Skeletal muscle cell (primary cell): ENCODE measurements at regions not wholly inside any gene's neighbourhood (a gene's known extent, or its start where the extent isn't known, plus 50 kb on each side); places are given as distances from the start of the nearest gene placed in this dataset.

Experiments
- DNase-seq: peaks from one replicate; pipeline ENCODE4 v3.0.0-alpha.2; 2010; ENCODE audit warnings: low read depth
- H3K4me3 ChIP-seq: 2 replicates; pipeline ENCODE4 v1.5.1; 2011; ENCODE audit warnings: low read depth, mild to moderate bottlenecking, control low read depth, low read length, moderate library complexity

- H3K4me3 ChIP-seq: no peak overlapping the region
- no peak for DNase-seq
Observed at GRCh38 chr3:78516937-78517336, 1250.9 kb downstream of the ROBO1 start.

- no peak overlapping the region for H3K4me3 ChIP-seq
- no peak for DNase-seq
Observed at GRCh38 chr3:78517965-78518364, 1249.8 kb downstream of the ROBO1 start.

GRCh38 chr3:78519281-78519680, 1248.5 kb downstream of the ROBO1 start:
- DNase-seq: no peak
- no peak overlapping the region for H3K4me3 ChIP-seq

GRCh38 chr3:78529601-78530000, 1238.2 kb downstream of the ROBO1 start:
- no peak overlapping the region for H3K4me3 ChIP-seq
- DNase-seq: no peak

- H3K4me3 ChIP-seq: no peak overlapping the region
- DNase-seq: no peak
Observed at GRCh38 chr3:78540485-78540884, 1227.3 kb downstream of the ROBO1 start.

GRCh38 chr3:78545827-78546226, 1222.0 kb downstream of the ROBO1 start:
- DNase-seq: no peak
- H3K4me3 ChIP-seq: no peak overlapping the region
